ENCODE measurements at regions not wholly inside any gene's neighbourhood (a gene's known extent, or its start where the extent isn't known, plus 50 kb on each side); places are given as distances from the start of the nearest gene placed in this dataset.
A peak's percentile ranks its signal among the peaks of the same experiment; 100 is the strongest.

GRCh38 chr14:61193476-61193875 is 87.7 kb downstream of the TMEM30B start:
- H3K27me3 ChIP-seq (ENCODE audit: control insufficient read depth in 2 of 2, insufficient read depth in 2 of 2, low read length in 2 of 2), result no peaks in the 10 kb centered on the region
- Mint-ChIP-seq H3K9me3 (no peaks in the 10 kb centered on the region), H3K4me3 (no peak overlapping the region), H3K4me1 (peaks cover 6 to 13% (median 10%) of the 10 kb centered on the region in 7 donors), H3K27ac (no peak overlapping the region), H3K27me3 (peaks cover 38 to 60% (median 48%) of the 10 kb centered on the region in 5 donors), H3K36me3 (no peaks in the 10 kb centered on the region)
- CTCF ChIA-PET, result no interaction called here
- H3K4me1 ChIP-seq (ENCODE audit: control insufficient read depth in 2 of 2, insufficient read depth in 2 of 2, low read length in 2 of 2), result no peaks in the 10 kb centered on the region
- no peak overlapping the region for H3K4me3 ChIP-seq (ENCODE audit: low read length)
- ATAC-seq (no peak), DNase-seq (no peak)
- no peaks in the 10 kb centered on the region for H3K9me3 ChIP-seq (ENCODE audit: control insufficient read depth in 2 of 3, low read length in 3 of 3)
- intact Hi-C loops (cut with micrococcal nuclease), result no loop called here
- no peak overlapping the region for H3K27ac ChIP-seq (ENCODE audit: low read depth, low read length)
- POLR2A ChIA-PET, result no interaction called here
- no peaks in the 10 kb centered on the region for H3K36me3 ChIP-seq (ENCODE audit: control insufficient read depth in 2 of 3, insufficient read depth in 3 of 3, low read length in 3 of 3)

GRCh38 chr14:61192989-61193388 is 88.1 kb downstream of the TMEM30B start:
- no peaks in the 10 kb centered on the region for H3K9me3 ChIP-seq (ENCODE audit: control insufficient read depth in 2 of 3, low read length in 3 of 3)
- Mint-ChIP-seq H3K4me1 (peaks cover 6 to 13% (median 10%) of the 10 kb centered on the region in 7 donors), H3K9me3 (no peaks in the 10 kb centered on the region), H3K4me3 (no peak overlapping the region), H3K27ac (no peak overlapping the region), H3K27me3 (peaks cover 36 to 56% (median 44%) of the 10 kb centered on the region in 5 donors), H3K36me3 (no peaks in the 10 kb centered on the region)
- intact Hi-C loops (cut with micrococcal nuclease), result no loop called here
- no peaks in the 10 kb centered on the region for H3K4me1 ChIP-seq (ENCODE audit: control insufficient read depth in 2 of 2, insufficient read depth in 2 of 2, low read length in 2 of 2)
- ChIA-PET POLR2A (no interaction called here), CTCF (no interaction called here)
- peaks cover 0 to 2% of the 10 kb centered on the region in 2 donors for H3K27me3 ChIP-seq (ENCODE audit: control insufficient read depth in 2 of 2, insufficient read depth in 2 of 2, low read length in 2 of 2)
- H3K36me3 ChIP-seq (ENCODE audit: control insufficient read depth in 2 of 3, insufficient read depth in 3 of 3, low read length in 3 of 3), result no peaks in the 10 kb centered on the region
- no peak for DNase-seq
- ATAC-seq, result no peak
- H3K4me3 ChIP-seq (ENCODE audit: low read length), result no peak overlapping the region
- H3K27ac ChIP-seq (ENCODE audit: low read depth, low read length), result no peak overlapping the region

GRCh38 chr14:61191733-61192132 is 89.4 kb downstream of the TMEM30B start:
- DNase-seq, result no peak
- Histone ChIP-seq H3K9me3 (ENCODE audit: control insufficient read depth in 2 of 3, low read length in 3 of 3) (no peaks in the 10 kb centered on the region), H3K27me3 (ENCODE audit: control insufficient read depth in 2 of 2, insufficient read depth in 2 of 2, low read length in 2 of 2) (peaks cover 0 to 7% of the 10 kb centered on the region in 2 donors), H3K27ac (ENCODE audit: low read depth, low read length) (no peak overlapping the region), H3K4me3 (ENCODE audit: low read length) (no peak overlapping the region), H3K36me3 (ENCODE audit: control insufficient read depth in 2 of 3, insufficient read depth in 3 of 3, low read length in 3 of 3) (no peaks in the 10 kb centered on the region), H3K4me1 (ENCODE audit: control insufficient read depth in 2 of 2, insufficient read depth in 2 of 2, low read length in 2 of 2) (no peaks in the 10 kb centered on the region)
- H3K36me3 Mint-ChIP-seq, result no peaks in the 10 kb centered on the region
- ATAC-seq, result no peak
- no peak overlapping the region for H3K27ac Mint-ChIP-seq
- peaks cover 38 to 62% (median 51%) of the 10 kb centered on the region in 5 donors for H3K27me3 Mint-ChIP-seq
- H3K9me3 Mint-ChIP-seq, result no peaks in the 10 kb centered on the region
- H3K4me3 Mint-ChIP-seq, result no peak overlapping the region
- ChIA-PET CTCF (no interaction called here), POLR2A (no interaction called here)
- H3K4me1 Mint-ChIP-seq, result peaks cover 6 to 13% (median 10%) of the 10 kb centered on the region in 7 donors
- intact Hi-C loops (cut with micrococcal nuclease), result no loop called here

GRCh38 chr14:61190341-61190740 is 90.8 kb downstream of the TMEM30B start:
- no peaks in the 10 kb centered on the region for H3K9me3 ChIP-seq (ENCODE audit: control insufficient read depth in 2 of 3, low read length in 3 of 3)
- no peak overlapping the region for H3K27ac ChIP-seq (ENCODE audit: low read depth, low read length)
- H3K27me3 Mint-ChIP-seq, result peaks cover 38 to 64% (median 53%) of the 10 kb centered on the region in 5 donors
- no peak overlapping the region for H3K4me3 Mint-ChIP-seq
- no peaks in the 10 kb centered on the region for H3K4me1 ChIP-seq (ENCODE audit: control insufficient read depth in 2 of 2, insufficient read depth in 2 of 2, low read length in 2 of 2)
- peaks cover 6 to 13% (median 10%) of the 10 kb centered on the region in 7 donors for H3K4me1 Mint-ChIP-seq
- POLR2A ChIA-PET, result interaction anchor here (0.5 kb wide), 1 partner anchor 19 kb away, joined by 3 read pairs; no protein-coding TSS in a partner anchor
- CTCF ChIA-PET, result no interaction called here
- H3K27ac Mint-ChIP-seq, result no peak overlapping the region
- DNase-seq, result no peak
- H3K27me3 ChIP-seq (ENCODE audit: control insufficient read depth in 2 of 2, insufficient read depth in 2 of 2, low read length in 2 of 2), result peaks cover 0 to 7% of the 10 kb centered on the region in 2 donors
- intact Hi-C loops (cut with micrococcal nuclease), result no loop called here
- H3K4me3 ChIP-seq (ENCODE audit: low read length), result no peak overlapping the region
- H3K36me3 ChIP-seq (ENCODE audit: control insufficient read depth in 2 of 3, insufficient read depth in 3 of 3, low read length in 3 of 3), result no peaks in the 10 kb centered on the region
- no peaks in the 10 kb centered on the region for H3K36me3 Mint-ChIP-seq
- ATAC-seq, result no peak
- H3K9me3 Mint-ChIP-seq, result peaks cover 0 to 3% (median 0%) of the 10 kb centered on the region in 11 donors

GRCh38 chr14:61188978-61189808 is 91.9 kb downstream of the TMEM30B start:
- Mint-ChIP-seq H3K4me3 (peak overlapping the region; percentile 7 to 71 (median 61)), H3K9me3 (peaks cover 0 to 4% (median 0%) of the 10 kb centered on the region in 11 donors), H3K27ac (peak overlapping the region in 1 of 9 donors; percentile 52), H3K27me3 (peaks cover 34 to 65% (median 52%) of the 10 kb centered on the region in 5 donors), H3K4me1 (peaks cover 6 to 13% (median 10%) of the 10 kb centered on the region in 7 donors), H3K36me3 (no peaks in the 10 kb centered on the region)
- no peaks in the 10 kb centered on the region for H3K9me3 ChIP-seq (ENCODE audit: control insufficient read depth in 2 of 3, low read length in 3 of 3)
- intact Hi-C loops (cut with micrococcal nuclease), result loop anchor here in 1 of 2 donors (5.0 kb wide), 1 partner anchor 562 kb away; no protein-coding TSS in a partner anchor
- CTCF ChIA-PET, result no interaction called here
- H3K4me1 ChIP-seq (ENCODE audit: control insufficient read depth in 2 of 2, insufficient read depth in 2 of 2, low read length in 2 of 2), result no peaks in the 10 kb centered on the region
- POLR2A ChIA-PET, result no interaction called here
- DNase-seq, result peak in 4 of 9 donors; percentile 11 to 48 (median 16)
- peaks cover 0 to 7% of the 10 kb centered on the region in 2 donors for H3K27me3 ChIP-seq (ENCODE audit: control insufficient read depth in 2 of 2, insufficient read depth in 2 of 2, low read length in 2 of 2)
- H3K36me3 ChIP-seq (ENCODE audit: control insufficient read depth in 2 of 3, insufficient read depth in 3 of 3, low read length in 3 of 3), result no peaks in the 10 kb centered on the region
- no peak overlapping the region for H3K27ac ChIP-seq (ENCODE audit: low read depth, low read length)
- H3K4me3 ChIP-seq (ENCODE audit: low read length), result no peak overlapping the region
- peak; percentile 54 for ATAC-seq

GRCh38 chr14:61188196-61188595 is 92.9 kb downstream of the TMEM30B start:
- no peak overlapping the region for H3K27ac ChIP-seq (ENCODE audit: low read depth, low read length)
- H3K4me1 Mint-ChIP-seq, result peaks cover 6 to 23% (median 15%) of the 10 kb centered on the region in 7 donors
- no peaks in the 10 kb centered on the region for H3K36me3 Mint-ChIP-seq
- peak overlapping the region in 3 of 10 donors; percentile 4 to 39 (median 27) for H3K4me3 Mint-ChIP-seq
- ATAC-seq (no peak), DNase-seq (no peak)
- ChIA-PET POLR2A (no interaction called here), CTCF (no interaction called here)
- H3K36me3 ChIP-seq (ENCODE audit: control insufficient read depth in 2 of 3, insufficient read depth in 3 of 3, low read length in 3 of 3), result no peaks in the 10 kb centered on the region
- no peak overlapping the region for H3K4me3 ChIP-seq (ENCODE audit: low read length)
- H3K27ac Mint-ChIP-seq, result no peak overlapping the region
- H3K27me3 Mint-ChIP-seq, result peaks cover 34 to 65% (median 52%) of the 10 kb centered on the region in 5 donors
- peaks cover 0 to 7% of the 10 kb centered on the region in 2 donors for H3K27me3 ChIP-seq (ENCODE audit: control insufficient read depth in 2 of 2, insufficient read depth in 2 of 2, low read length in 2 of 2)
- intact Hi-C loops (cut with micrococcal nuclease), result loop anchor here in 1 of 2 donors (5.0 kb wide), 1 partner anchor 561 kb away; no protein-coding TSS in a partner anchor
- no peaks in the 10 kb centered on the region for H3K4me1 ChIP-seq (ENCODE audit: control insufficient read depth in 2 of 2, insufficient read depth in 2 of 2, low read length in 2 of 2)
- H3K9me3 ChIP-seq (ENCODE audit: control insufficient read depth in 2 of 3, low read length in 3 of 3), result no peaks in the 10 kb centered on the region
- peaks cover 0 to 4% (median 0%) of the 10 kb centered on the region in 11 donors for H3K9me3 Mint-ChIP-seq
